ENCODE measurements at regions not wholly inside any gene's neighbourhood (a gene's known extent, or its start where the extent isn't known, plus 50 kb on each side); places are given as distances from the start of the nearest gene placed in this dataset.

DNA sequence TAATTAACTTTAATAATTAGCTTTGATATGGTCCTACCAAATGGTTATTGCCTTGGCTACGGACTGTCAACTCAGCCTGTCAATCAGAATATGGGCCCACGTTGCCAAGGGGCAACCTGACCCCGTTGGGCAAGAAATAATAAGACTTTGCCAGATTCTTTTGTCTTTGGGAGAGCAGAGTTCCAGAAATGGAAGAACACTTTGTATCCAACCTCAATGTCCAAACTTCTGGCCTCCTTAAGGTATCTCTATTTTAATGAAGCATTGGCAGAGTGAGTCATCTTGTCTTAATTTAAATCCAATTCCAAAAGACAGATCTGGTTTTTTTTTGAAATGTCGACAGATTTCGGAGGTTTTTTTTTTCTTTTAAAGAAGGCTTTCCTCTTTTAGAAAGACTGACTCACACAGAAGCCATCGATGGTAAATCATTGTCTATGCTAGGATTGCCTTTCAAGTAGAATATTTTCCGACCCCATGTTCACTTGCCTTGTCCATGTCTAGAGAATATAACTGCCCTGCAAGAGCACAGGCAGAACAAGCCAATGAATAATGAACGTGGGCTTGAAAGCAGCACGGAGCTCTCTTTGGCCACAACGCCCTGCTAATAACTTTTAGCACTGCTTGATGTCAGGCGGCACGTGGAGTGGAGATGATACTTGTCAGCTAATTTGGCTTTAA lies 190.3 kb upstream of the GATB start:
- FAIRE-seq: no peak
- no peak for DNase-seq (ENCODE audit: low spot score)

DNA sequence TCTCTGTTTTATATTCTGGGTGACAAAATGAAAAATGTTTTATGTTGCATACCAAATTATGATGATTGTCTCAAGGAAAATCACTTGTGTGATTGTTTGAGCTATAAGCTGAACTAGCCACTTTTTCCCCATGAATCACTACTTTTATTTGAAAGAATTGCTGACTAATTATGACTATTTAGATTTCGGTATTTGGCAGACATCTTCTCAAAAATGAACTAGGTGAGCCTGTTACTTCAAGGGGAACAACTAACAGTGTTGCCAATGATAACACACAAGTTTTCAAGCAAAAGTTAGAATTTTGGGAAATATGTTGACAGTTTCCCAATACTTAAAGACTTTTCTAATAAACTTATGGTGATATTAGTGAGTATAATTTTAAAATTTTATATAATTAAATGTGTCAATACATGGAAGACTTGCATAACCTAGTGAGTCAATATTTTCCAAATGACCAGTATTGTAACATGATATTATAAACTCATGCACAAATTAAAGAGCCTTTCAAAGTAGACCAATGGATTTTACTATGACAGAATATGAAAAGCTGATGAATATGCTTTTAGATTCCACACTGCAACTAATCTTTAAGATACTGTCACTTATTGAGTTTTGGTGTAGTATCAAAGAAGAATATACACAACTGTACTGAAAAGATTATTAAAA lies 187.7 kb upstream of the GATB start:
- DNase-seq (ENCODE audit: low spot score) (no peak), FAIRE-seq (no peak)

DNA sequence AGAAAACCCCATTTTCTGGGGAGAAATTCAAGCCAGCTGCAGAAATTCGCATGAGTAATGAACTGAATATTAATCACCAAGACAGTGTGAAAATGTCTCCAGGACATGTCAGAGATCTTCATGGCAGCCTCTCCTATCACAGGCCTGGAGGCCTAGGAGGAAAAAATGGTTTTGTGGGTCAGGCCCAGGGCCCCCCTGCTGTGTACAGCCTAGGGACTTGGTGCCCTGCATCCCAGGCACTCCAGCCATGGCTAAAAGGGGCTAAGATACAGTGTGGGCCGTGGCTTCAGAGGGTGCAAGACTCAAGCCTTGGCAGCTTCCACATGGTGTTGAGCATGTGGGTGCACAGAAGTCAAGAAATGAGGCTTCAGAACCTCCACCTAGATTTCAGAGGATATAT lies 185.9 kb upstream of the GATB start:
- FAIRE-seq: no peak

DNA sequence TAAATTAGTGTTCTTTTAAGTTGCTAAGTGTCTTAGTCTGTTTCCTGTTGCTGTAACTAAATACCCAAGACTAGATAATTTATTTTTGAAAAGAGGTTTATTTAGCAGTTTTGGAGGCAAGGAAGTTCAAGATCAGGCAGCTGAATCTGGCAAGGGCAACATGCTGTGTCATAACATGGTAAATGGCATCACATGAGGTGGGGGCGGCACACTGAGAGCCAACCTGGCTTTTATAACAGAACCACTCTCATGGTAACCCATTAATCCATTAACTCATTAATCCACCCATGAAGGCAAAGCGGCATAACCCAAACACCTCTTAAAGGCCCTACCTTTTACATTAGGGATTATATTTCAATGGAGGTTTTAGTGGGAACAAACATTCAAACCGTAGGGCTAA lies 182.2 kb upstream of the GATB start:
- DNase-seq (ENCODE audit: low spot score): no peak
- FAIRE-seq: no peak

More for the DNA sequence above, 185.9 kb upstream of the GATB start:
- DNase-seq (ENCODE audit: low spot score): no peak

DNA sequence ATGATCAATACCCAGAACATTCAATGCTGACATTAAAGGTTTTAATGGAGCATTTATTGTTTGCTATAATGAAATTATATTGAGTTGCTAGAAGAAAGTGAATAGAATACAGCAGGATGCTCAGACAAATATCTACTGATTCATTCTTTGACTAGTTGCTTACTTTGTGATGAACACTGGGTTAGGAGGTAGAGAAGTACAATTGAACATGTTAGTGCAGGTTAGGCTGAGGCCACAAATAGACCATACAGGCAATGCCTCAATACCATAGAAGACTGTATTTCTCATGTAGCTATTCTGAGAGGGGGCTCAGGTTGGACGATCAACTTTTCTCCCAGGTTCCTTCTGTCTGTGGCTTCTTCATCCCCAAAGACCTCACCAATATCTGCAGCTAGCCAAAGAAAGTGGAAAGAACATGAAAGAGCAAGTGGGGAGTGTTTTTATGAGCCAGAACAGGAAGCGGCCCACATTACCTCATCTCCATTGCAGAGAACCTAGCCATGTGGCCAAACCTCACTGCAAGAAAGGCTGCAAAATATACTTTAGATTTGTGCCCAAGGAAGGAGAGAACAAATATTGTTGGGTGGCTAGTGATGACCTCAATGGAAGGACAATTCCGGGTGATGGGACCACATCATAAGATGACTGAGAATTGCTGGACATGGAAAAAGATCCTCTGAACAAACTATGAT lies 180.3 kb upstream of the GATB start:
- no peak for DNase-seq (ENCODE audit: low spot score)
- no peak for FAIRE-seq

DNA sequence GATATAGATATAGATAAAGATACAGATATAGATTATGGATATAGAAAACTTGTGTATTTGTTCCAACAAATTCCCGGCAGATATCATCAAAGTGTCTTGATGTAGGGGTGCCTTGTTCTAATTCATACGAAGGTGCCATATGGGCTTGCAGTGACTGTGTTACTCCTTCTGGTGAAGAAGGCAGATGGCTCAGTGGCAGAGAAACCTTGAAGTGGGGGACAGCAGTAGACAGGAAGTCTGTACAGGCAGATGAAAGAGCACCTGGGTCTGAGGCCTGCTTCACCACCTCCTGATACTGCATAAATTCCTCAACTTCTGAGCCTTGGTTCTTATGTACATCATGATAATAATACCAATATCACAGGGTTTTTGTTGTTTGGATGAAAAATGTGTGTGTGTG lies 179.5 kb upstream of the GATB start:
- no peak for DNase-seq (ENCODE audit: low spot score)
- no peak for FAIRE-seq

DNA sequence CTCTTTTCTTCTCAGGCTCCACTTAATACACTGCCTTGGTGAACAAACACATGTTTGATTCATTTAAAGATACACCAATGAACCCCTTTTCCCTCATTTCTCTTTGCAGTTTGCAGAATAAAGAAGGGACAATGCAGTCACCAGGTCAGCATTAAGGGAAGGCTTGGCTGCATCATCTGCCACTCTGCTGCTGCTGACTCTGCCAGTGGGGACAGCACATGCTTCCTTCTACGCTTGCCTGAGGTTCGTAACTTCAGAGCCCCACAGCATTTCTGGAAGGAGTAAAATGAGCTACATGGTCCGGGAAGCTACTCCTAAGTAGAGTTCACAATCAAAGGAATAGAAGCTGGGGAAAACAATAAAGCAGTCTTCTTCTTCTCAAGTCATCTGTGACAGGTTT lies 178.9 kb upstream of the GATB start:
- FAIRE-seq: no peak

DNA sequence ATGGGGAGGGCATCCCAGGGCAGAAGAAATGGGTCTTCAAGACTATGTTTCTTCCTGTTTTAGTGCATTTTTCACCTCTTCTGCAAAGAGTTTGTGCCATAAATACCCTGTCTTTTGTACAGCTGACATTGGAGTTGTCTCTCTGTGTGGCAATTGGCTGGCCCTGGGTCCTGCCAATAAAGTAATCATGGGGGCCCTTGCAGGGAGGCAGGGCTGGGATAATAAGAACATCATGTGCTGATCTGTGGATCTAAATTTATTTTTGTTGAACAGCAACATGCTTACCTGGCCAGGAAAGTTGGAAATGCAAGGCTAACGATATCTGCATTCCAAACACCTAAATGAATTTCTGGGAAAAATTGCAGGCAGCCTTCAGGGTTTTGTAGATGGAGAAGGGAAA lies 174.6 kb upstream of the GATB start:
- DNase-seq (ENCODE audit: low spot score) (no peak), FAIRE-seq (no peak)

More for the DNA sequence above, 178.9 kb upstream of the GATB start:
- DNase-seq (ENCODE audit: low spot score): no peak

DNA sequence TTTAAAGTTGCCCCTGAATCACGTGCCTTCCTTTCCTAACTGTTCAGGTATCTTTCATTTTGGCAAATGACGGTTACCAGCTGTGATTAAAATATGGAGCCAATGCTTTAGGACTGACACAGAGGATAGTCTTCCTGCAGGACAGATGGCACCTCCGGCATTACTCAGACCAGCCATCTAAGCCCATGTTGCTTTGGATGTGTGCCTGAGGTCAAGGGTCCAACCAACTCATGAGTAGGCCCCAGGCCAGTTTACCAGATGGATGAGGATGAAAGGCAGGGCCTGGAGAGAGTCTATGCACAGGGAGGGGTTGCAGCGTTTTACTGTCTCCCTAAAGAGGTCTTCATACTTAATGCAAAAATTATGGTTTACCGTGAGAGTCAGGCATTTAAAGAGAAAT lies 174.0 kb upstream of the GATB start:
- FAIRE-seq: no peak
- DNase-seq (ENCODE audit: low spot score): no peak

DNA sequence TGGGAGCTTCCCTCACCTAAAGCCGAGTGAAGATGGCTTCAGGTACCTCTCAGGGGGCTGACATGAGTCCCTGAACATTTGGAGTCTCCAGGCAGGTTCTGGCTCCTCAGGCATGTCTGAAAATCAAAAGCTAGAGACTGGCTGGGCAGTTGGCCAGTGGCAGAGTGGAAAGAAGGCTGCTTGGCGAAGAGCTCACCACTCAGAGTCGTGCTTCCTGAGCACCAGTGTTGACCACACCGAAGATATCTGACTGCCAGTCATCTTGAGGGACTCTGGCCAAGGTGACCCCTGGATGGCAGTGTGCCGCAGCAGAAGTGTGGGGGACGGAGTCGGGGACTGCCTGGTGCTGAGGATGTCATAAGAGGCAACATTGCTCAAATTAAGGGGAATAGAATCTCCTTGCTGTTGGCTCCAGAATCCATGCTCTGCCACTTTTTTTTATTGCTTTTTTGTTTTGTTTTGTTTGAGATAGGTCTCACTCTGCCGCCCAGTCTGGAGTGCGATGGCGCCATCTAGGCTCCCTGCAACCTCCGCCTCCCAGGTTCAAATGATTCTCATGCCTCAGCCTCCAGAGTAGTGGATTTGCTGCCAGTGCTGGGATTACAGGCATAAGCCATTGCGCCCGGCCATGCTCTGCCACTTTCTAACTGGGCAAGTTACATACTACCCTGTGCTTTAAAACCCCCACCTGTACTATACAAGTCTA lies 172.5 kb upstream of the GATB start:
- DNase-seq (ENCODE audit: low spot score): no peak
- no peak for FAIRE-seq

DNA sequence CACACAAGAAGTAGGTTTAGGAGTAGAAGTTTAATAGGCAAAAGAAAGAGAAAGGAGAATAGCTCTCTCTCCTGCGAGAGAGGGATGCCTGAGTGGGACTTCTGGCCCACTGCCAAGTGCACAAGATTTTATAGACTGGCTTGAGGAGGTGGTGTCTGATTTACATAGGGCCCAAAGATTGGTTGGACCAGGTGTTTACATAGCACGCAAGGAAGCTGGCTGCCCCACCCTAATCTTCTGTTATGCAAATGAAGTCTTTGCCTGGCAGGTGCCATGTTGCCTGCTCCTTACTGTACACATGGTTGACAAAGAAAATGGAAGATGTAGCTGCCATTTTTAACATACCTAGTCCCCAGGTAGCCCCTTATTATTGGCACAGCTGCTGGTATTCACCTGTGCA lies 170.8 kb upstream of the GATB start:
- DNase-seq (ENCODE audit: low spot score): no peak
- FAIRE-seq: no peak

DNA sequence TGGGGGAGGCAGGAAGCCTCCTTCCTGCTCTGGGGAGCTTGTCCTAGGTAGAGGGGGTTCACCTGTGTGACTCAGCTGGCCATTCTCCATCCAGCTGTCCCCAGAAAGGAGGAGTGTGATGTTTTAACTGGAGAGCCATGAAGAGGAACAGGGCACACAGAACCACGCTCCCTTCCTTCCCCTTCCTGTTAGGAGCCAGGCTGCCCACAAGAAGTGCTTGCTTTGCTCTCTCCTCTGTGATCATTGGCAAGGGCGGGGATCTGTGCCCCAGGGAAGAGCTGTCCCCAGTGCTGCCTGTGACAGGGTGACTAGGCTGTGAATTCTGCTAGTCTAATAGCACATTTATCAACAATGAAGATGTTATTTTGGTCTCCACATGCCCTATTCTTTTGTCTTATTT lies 169.6 kb upstream of the GATB start:
- DNase-seq (ENCODE audit: low spot score) (no peak), FAIRE-seq (no peak)

DNA sequence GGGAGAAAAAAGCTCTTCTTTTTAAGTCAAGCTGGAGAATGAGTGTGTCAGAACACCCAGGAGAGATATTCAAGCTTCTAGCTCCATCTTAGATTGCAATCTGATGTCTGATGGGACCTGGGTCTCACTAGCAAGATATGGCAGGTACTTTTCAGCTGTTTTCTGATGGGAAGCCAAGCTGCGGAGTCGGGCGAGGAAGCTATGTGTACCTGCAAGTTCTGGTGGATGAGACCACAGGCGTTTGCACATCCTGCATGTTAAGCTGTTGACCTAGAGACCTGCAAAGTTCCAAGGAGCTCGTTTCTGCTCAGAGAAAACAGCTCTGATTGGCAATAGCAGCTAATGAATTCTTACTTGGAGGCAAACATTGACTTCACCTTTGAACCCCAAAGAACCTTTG lies 167.3 kb upstream of the GATB start:
- FAIRE-seq (no peak), DNase-seq (ENCODE audit: low spot score) (no peak)

DNA sequence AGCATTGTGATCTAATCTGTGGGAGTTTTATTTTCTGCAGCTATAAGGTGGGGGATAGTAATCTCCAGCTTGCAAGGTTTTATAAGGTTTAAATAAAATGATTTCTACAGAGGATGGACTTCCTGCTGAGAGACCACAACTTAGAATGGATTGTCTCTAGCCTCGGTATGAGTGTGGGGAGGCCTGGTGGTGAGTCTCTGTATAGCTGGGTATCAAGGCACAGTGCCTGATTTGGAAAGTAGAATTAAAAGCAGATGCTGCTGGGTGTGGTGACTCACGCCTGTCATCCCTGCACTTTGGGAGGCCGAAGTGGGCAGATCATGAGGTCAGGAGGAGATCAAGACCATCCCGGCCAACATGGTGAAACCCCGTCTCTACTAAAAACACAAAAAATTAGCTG lies 162.0 kb upstream of the GATB start:
- FAIRE-seq: no peak
- no peak for DNase-seq (ENCODE audit: low spot score)

DNA sequence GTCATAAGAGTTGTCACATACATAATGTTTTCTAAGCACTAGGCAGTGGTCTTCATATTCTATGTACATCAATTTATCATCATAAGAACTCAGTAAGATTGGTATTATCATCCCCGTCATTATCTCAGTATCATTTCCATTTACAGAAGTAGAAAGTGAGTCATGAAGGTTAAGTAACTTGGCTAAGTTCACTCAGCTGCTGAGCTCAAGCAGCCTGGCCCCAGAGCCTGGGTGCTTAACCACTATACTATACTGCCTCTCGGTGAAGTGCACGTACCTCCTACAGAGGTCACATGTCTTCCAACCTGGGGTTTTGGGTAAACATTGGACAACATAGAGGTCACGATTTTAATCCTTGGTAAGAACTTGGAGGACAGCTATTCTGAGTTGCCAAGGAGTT lies 161.5 kb upstream of the GATB start:
- DNase-seq (ENCODE audit: low spot score) (no peak), FAIRE-seq (no peak)

DNA sequence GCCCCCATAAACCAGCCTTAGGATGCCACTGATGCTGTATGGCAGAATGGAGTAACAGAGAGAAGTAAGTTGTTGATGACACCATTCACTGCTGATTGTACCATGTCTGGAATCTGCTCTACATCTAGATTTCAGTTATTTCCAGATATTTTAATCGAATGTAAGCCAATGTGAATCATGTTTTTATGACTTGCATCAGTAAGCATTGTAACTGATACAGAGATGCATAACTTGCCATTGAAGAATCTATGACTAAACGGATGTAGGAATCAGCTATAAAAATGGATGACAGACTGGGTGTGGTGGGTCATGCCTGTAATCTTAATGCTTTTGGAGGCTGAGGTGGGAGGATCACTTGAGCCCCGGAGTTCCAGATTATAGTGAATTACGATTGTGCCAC lies 161.0 kb upstream of the GATB start:
- no peak for FAIRE-seq

DNA sequence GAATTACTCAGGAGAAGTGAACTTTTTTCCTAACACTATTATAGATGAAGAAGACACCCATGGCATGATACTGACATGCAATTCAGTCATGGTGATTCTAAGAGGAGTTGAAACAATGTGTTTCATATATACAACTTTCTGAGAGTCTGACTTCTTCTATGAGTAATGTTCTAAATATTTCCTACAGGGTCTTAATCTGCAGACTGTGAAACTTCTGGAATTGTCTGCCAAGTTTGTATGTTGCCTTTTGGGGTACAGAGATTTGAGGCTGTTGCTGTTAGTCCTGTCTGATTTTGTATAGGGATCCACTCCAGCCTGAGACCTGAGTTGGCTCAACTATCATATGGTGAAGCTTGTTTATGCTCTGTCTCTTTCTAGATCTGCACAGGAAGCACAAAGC lies 160.6 kb upstream of the GATB start:
- DNase-seq (ENCODE audit: low spot score) (peak; percentile 5), FAIRE-seq (no peak)

More for the DNA sequence above, 161.0 kb upstream of the GATB start:
- DNase-seq (ENCODE audit: low spot score): peak; percentile 7

DNA sequence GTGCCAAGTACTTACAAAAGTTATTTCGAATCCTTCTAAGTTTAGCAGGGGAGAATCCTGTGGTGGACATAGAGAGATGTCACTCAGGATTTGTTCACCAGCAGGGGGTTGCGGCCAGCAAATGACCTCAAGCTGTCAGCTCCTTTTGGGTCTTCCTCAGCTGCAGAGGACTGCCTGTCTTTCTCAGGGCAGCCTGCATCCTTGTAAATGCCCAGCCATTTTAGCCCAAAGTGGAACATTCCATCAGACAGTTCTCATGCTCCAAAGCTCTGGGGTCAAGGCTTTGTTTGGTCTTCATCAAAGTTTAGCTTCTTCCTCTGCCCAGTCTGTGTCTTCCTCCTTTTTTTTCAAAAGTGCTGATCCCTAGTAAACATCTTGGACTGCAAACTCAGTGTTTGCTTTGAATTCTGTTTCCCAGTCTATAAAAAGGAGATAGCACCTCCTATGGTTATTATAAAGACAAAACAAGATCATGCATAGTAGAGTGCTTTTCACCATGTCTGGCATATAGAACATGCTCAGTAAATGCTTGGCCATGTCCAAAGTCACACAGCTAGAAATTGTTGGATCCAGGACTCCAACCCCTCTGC lies 156.4 kb upstream of the GATB start:
- DNase-seq (ENCODE audit: low spot score) (no peak), FAIRE-seq (no peak)

DNA sequence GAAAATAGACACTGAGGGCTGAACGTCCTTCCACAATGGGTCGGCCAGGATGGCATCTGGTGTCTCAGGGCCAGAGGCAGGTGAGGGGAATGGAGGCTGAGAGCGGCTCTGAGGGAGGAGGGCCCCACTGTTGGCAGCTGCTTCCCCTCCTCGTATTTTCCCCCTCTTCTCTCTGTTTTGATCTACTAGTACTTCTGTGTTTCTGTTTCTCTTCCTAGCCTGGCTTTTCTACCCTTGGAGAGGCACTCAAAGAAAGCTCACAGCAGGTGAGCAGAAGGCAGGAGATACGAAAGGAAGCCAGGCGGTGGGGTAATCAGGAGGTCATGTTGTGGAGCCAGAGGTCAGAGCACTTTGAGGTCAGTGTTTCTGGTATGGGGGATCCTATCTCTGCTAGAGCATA lies 151.8 kb upstream of the GATB start:
- DNase-seq (ENCODE audit: low spot score) (no peak), FAIRE-seq (no peak)

DNA sequence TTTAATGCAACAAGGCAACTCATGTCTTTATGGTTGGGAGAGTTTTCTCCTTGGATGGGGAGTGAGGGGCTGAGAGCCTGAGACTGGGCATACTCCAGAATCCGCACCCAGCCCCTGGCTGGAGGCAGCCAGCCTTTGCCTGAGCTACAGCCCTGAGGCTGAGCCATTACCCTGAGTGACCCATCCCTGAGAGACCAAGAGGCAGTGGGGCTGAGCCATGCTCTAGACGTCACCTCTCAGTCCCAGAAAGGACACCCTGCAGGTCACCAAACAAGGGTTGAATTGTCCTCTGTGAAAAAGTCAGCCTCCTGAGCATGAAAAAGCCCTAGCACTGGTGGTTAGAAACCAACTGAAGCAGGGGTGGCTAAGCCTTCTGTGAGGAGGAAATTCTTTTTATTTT lies 151.2 kb upstream of the GATB start:
- no peak for DNase-seq (ENCODE audit: low spot score)
- FAIRE-seq: no peak

DNA sequence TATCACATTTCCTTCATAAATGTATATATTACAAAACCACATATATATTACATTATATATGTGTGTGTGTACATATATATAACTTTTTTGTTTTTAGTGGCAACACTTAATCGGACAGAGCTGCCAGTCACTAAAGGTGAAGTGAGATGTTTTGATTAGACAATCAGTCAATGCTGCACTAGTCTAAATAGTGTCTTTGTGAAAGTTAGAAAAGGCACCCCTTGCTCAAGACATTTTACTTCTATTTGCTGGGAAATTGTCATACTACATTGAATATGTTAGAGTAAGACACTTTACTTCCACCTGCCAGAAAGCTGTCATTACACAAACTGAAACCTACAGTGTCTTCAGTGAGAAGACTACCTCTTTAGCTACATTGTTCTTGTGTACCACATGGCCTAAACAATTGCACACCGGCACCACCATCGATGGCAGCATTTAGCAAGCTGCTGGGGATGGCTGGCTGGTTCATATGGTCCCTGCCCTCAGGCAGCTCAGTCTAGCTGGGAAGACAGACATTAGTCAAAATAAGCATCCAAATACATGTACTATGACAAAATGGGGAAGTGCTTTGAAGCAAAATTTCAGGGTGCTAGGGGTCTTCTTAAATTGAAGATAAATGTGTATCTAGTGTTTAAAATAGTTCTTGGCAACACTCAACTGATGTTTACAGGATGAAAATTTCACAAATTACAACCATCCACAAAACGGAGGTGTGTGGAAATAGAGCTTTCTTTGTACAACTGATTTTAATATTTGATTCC lies 148.1 kb upstream of the GATB start:
- no peak for DNase-seq (ENCODE audit: low spot score)

More for the DNA sequence above, 148.1 kb upstream of the GATB start:
- no peak for FAIRE-seq

Data from RCC 7860 (cell line).